OCI-LY7 (cell line): ENCODE measurements at regions not wholly inside any gene's neighbourhood (a gene's known extent, or its start where the extent isn't known, plus 50 kb on each side); places are given as distances from the start of the nearest gene placed in this dataset.

Source experiments
- BruUV-seq: library from RNA; stranded (reverse); fragments of 400-500 nt; replicated peaks from 2 replicates; lab custom pipeline; 2021; lab: Mats Ljungman, UMichigan
- CTCF ChIA-PET: fragments of 300-600 bp; sonication (Branson Sonifier 250); formaldehyde crosslinking; loops from one replicate; lab custom pipeline; 2022; ENCODE audit warnings: antibody characterized with exemption; ENCODE audit not compliant: unreplicated experiment; lab: Charles Lee
- POLR2A ChIA-PET: fragments of 300-600 bp; sonication (Branson Sonifier 250); formaldehyde crosslinking; loops from one replicate; lab custom pipeline; 2022; ENCODE audit warnings: antibody characterized with exemption; lab: Charles Lee
- DNase-seq: peaks from one replicate; pipeline ENCODE4 v3.0.0-alpha.2; 2015; ENCODE audit warnings: low spot score
- H2AFZ ChIP-seq: fragments of 200-600 bp; sonication (generic), shearing (Covaris generic); 2 replicates; pipeline ENCODE4 v1.6.1; 2014; ENCODE audit warnings: mild to moderate bottlenecking, antibody characterized with exemption, low read length, moderate library complexity
- H3K27ac ChIP-seq: fragments of 200-600 bp; sonication (generic); 2 replicates; pipeline ENCODE4 v1.5.1; 2014; ENCODE audit warnings: mixed run types, low read depth, mild to moderate bottlenecking, moderate library complexity, low read length, inconsistent platforms; ENCODE audit not compliant: poor library complexity, severe bottlenecking
- H3K36me3 ChIP-seq: fragments of 200-600 bp; sonication (generic); 2 replicates; pipeline ENCODE4 v1.6.1; 2014; ENCODE audit warnings: mild to moderate bottlenecking, antibody characterized with exemption, low read length, moderate library complexity, mixed read lengths; ENCODE audit not compliant: insufficient read depth
- H3K4me1 ChIP-seq: fragments of 200-600 bp; sonication (generic); 2 replicates; pipeline ENCODE4 v1.5.1; 2014; ENCODE audit warnings: mild to moderate bottlenecking, low read length; ENCODE audit not compliant: insufficient read depth, poor library complexity, severe bottlenecking
- H3K4me2 ChIP-seq: fragments of 200-600 bp; sonication (generic); 2 replicates; pipeline ENCODE4 v1.6.1; 2014; ENCODE audit warnings: mild to moderate bottlenecking, low read length
- H3K4me3 ChIP-seq: fragments of 200-600 bp; sonication (generic); 2 replicates; pipeline ENCODE4 v1.5.1; 2014; ENCODE audit warnings: mild to moderate bottlenecking, low read depth, low read length; ENCODE audit not compliant: poor library complexity, severe bottlenecking
- H3K79me2 ChIP-seq: fragments of 200-600 bp; sonication (generic); 2 replicates; pipeline ENCODE4 v1.6.1; 2016; ENCODE audit warnings: low read depth, mild to moderate bottlenecking, low read length, moderate library complexity, mixed read lengths; ENCODE audit not compliant: insufficient read depth
- H3K9me2 ChIP-seq: fragments of 200-600 bp; sonication (generic); 2 replicates; pipeline ENCODE4 v1.6.1; 2016; ENCODE audit warnings: mild to moderate bottlenecking, low read length, mixed read lengths; ENCODE audit not compliant: insufficient read depth
- H3K9me3 ChIP-seq: fragments of 200-600 bp; sonication (generic); 2 replicates; pipeline ENCODE4 v1.6.1; 2014; ENCODE audit warnings: mild to moderate bottlenecking, mixed run types, low read length, mixed read lengths
- H4K20me1 ChIP-seq: fragments of 200-600 bp; sonication (generic); 2 replicates; pipeline ENCODE4 v1.6.1; 2014; ENCODE audit warnings: mild to moderate bottlenecking, antibody characterized with exemption, low read length, moderate library complexity, mixed read lengths; ENCODE audit not compliant: insufficient read depth
- EZH2phosphoT487 ChIP-seq: fragments of 200-600 bp; sonication (generic); IDR thresholded peaks from 2 replicates; pipeline ENCODE4 v1.6.1; 2018; ENCODE audit warnings: low read depth, borderline replicate concordance, mild to moderate bottlenecking, mixed run types, antibody characterized with exemption, low read length, moderate library complexity, mixed read lengths
- intact Hi-C: fragments of 100-400 bp; cut with micrococcal nuclease; formaldehyde crosslinking; loops from one replicate; pipeline ENCODE4 v1.10.0; 2022; ENCODE audit not compliant: unreplicated experiment
- TF ChIP-seq, protein P1 (sequence below): fragments of 200-600 bp; sonication (generic); conservative IDR thresholded peaks from 2 replicates; pipeline ENCODE4 v1.5.1; 2014; ENCODE audit warnings: mild to moderate bottlenecking, antibody characterized with exemption, low read length, moderate library complexity, mixed read lengths

DNA sequence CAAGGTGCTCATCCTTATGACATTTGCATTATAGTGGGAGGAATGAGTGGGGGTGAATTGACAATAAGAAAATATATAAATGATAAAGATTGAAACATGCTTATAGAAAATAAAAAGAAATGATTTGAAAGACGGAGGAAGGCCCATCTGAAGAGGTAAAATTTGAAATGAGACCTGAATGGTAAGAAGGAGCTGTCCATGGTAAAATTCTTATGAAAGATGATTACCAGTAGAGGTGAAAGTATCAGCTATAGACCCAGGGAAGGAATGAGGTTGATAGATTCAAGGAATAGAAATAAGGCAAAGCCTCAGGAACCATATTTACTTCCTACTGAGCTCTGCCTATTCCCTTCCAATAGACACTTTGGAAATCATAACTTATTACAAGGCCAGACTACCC, 149.7 kb downstream of the HTR1B start:
- Histone ChIP-seq H3K4me1 (no peaks in the 10 kb centered on the region), H3K79me2 (no peaks in the 10 kb centered on the region), H3K9me3 (no peaks in the 10 kb centered on the region), H3K4me2 (no peak overlapping the region), H3K9me2 (0 out of 2 replicates have a peak, but pooled peaks cover 3% of the 10 kb centered on the region), H2AFZ (no peak overlapping the region), H3K4me3 (no peak overlapping the region), H4K20me1 (no peaks in the 10 kb centered on the region), H3K36me3 (no peaks in the 10 kb centered on the region), H3K27ac (no peak overlapping the region)
- ChIA-PET CTCF (no interaction called here), POLR2A (no interaction called here)
- intact Hi-C loops, result no loop called here
- DNase-seq, result no peak
- no TSS peak for BruUV-seq
- TF ChIP-seq, protein P1, sequence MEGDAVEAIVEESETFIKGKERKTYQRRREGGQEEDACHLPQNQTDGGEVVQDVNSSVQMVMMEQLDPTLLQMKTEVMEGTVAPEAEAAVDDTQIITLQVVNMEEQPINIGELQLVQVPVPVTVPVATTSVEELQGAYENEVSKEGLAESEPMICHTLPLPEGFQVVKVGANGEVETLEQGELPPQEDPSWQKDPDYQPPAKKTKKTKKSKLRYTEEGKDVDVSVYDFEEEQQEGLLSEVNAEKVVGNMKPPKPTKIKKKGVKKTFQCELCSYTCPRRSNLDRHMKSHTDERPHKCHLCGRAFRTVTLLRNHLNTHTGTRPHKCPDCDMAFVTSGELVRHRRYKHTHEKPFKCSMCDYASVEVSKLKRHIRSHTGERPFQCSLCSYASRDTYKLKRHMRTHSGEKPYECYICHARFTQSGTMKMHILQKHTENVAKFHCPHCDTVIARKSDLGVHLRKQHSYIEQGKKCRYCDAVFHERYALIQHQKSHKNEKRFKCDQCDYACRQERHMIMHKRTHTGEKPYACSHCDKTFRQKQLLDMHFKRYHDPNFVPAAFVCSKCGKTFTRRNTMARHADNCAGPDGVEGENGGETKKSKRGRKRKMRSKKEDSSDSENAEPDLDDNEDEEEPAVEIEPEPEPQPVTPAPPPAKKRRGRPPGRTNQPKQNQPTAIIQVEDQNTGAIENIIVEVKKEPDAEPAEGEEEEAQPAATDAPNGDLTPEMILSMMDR, result no peak
- TF ChIP-seq EZH2phosphoT487, result no peak

DNA sequence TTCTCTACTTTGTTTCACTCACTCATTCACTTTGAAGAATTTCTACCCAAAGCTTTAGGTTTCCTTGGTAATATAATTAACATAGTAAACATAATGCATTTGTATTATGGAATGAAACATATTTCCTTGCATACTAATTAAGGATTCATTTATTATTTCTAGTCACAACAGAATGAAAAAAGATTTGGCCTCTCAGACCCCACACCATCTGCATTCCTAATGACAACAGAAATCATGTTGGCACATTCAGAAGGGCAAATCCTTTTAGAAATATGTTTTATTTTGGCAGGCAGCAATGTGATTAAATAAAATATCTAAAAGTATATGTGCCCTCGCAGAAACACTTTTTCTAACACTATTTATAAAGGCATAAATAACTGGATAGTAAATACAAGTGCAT, 163.4 kb downstream of the HTR1B start:
- Histone ChIP-seq H3K4me3 (no peak overlapping the region), H3K4me2 (no peak overlapping the region), H3K4me1 (no peaks in the 10 kb centered on the region), H4K20me1 (no peaks in the 10 kb centered on the region), H3K79me2 (no peaks in the 10 kb centered on the region), H3K36me3 (no peaks in the 10 kb centered on the region), H2AFZ (no peak overlapping the region), H3K9me3 (no peaks in the 10 kb centered on the region), H3K9me2 (no peaks in the 10 kb centered on the region), H3K27ac (no peak overlapping the region)
- ChIA-PET POLR2A (no interaction called here), CTCF (no interaction called here)
- no peak for TF ChIP-seq EZH2phosphoT487
- TF ChIP-seq, protein P1, result no peak
- intact Hi-C loops, result no loop called here
- DNase-seq, result no peak
- no TSS peak for BruUV-seq

DNA sequence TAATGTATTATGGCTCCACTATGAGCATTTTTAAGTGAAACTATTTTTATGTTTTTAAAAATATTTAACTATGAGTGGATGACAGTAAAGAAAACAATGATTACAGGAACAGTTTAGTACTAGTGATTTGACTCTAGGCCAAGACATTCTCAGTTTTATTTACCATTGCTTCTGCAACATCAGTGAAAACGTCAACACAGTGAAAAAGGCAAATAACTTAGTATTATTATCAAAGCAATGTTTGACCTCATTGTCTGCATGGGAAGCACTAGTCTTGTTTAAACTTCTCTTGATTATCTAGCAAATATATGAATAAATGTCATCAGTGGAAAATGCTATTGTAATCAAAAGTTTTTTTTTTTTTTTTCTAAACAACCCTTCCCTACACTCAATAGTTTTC, 165.0 kb downstream of the HTR1B start:
- DNase-seq, result no peak
- Histone ChIP-seq H3K4me3 (no peak overlapping the region), H4K20me1 (no peaks in the 10 kb centered on the region), H3K79me2 (no peaks in the 10 kb centered on the region), H3K4me2 (no peak overlapping the region), H3K27ac (no peak overlapping the region), H2AFZ (no peak overlapping the region), H3K9me3 (no peaks in the 10 kb centered on the region), H3K4me1 (no peaks in the 10 kb centered on the region), H3K36me3 (no peaks in the 10 kb centered on the region), H3K9me2 (no peaks in the 10 kb centered on the region)
- intact Hi-C loops, result no loop called here
- CTCF ChIA-PET, result no interaction called here
- POLR2A ChIA-PET, result interaction anchor here (0.7 kb wide), 2 partner anchors 53 to 1600 kb away, joined by 4 read pairs; no protein-coding TSS in a partner anchor
- BruUV-seq, result no TSS peak
- TF ChIP-seq, protein P1, result no peak
- TF ChIP-seq EZH2phosphoT487, result no peak
